CD4-positive, alpha-beta T cell (primary cell): ENCODE measurements at regions not wholly inside any gene's neighbourhood (a gene's known extent, or its start where the extent isn't known, plus 50 kb on each side); places are given as distances from the start of the nearest gene placed in this dataset.

Source experiments
- ATAC-seq: fragments of 200-7000 bp; cut with Tn5 transposase; one replicate; pipeline ENCODE4 v1.10.0; 2022; ENCODE audit warnings: mild to moderate bottlenecking; ENCODE audit not compliant: poor library complexity
- CTCF ChIA-PET: fragments of 350-600 bp; sonication (Branson Sonifier 250); formaldehyde crosslinking; loops from one replicate; lab custom pipeline; 2021; ENCODE audit warnings: antibody characterized with exemption, inconsistent platforms; lab: Charles Lee
- POLR2A ChIA-PET: fragments of 350-600 bp; sonication (Branson Sonifier 250); formaldehyde crosslinking; loops from one replicate; lab custom pipeline; 2021; ENCODE audit warnings: antibody characterized with exemption, inconsistent platforms; lab: Charles Lee
- DNase-seq, 14 experiments: peaks; one replicate each; pipeline ENCODE4 v3.0.0-alpha.2; 2013 to 2020; ENCODE audit warnings: mixed read lengths in 2 of 14
- H3K27ac ChIP-seq, 2 donors: one replicate each; pipeline versions ENCODE4 v1.5.1 to v1.7.0; 2013; ENCODE audit warnings: low read length in 2 of 2, low read depth in 1 of 2, mild to moderate bottlenecking in 1 of 2
- H3K27me3 ChIP-seq, 2 experiments: 1 replicate in 1 of 2; 2 replicates in 1 of 2; pipeline versions ENCODE4 v1.6.1 to v1.7.0; 2013; ENCODE audit warnings: low read length in 2 of 2, control low read depth in 1 of 2, mild to moderate bottlenecking in 1 of 2, moderate library complexity in 1 of 2; ENCODE audit not compliant: insufficient read depth in 2 of 2, control insufficient read depth in 1 of 2
- H3K36me3 ChIP-seq: one replicate; pipeline ENCODE4 v1.6.1; 2013; ENCODE audit warnings: low read length, control low read depth; ENCODE audit not compliant: insufficient read depth
- H3K4me1 ChIP-seq: one replicate; pipeline ENCODE4 v1.6.1; 2013; ENCODE audit warnings: low read length, control low read depth; ENCODE audit not compliant: insufficient read depth
- H3K4me3 ChIP-seq: one replicate; pipeline ENCODE4 v1.5.1; 2013; ENCODE audit warnings: mild to moderate bottlenecking, low read length, moderate library complexity
- H3K9me3 ChIP-seq, 2 experiments: 1 replicate in 1 of 2; 2 replicates in 1 of 2; pipeline versions ENCODE4 v1.6.1 to v1.7.0; 2013; ENCODE audit warnings: low read length in 2 of 2, mild to moderate bottlenecking in 2 of 2, control low read depth in 1 of 2, moderate library complexity in 1 of 2; ENCODE audit not compliant: control insufficient read depth in 1 of 2, insufficient read depth in 1 of 2
- H3K27ac Mint-ChIP-seq: one replicate; pipeline ENCODE4 v1.8.0; 2020; ENCODE audit warnings: mixed read lengths
- H3K27me3 Mint-ChIP-seq: one replicate; pipeline ENCODE4 v1.8.0; 2021; ENCODE audit warnings: mixed read lengths
- H3K36me3 Mint-ChIP-seq: one replicate; pipeline ENCODE4 v1.8.0; 2021; ENCODE audit warnings: low read depth, mixed read lengths
- H3K4me1 Mint-ChIP-seq: one replicate; pipeline ENCODE4 v1.8.0; 2021; ENCODE audit warnings: low read depth, mixed read lengths
- H3K4me3 Mint-ChIP-seq: one replicate; pipeline ENCODE4 v1.8.0; 2020; ENCODE audit warnings: mild to moderate bottlenecking, mixed read lengths
- H3K9me3 Mint-ChIP-seq: one replicate; pipeline ENCODE4 v1.8.0; 2020; ENCODE audit warnings: mixed read lengths
- CTCF ChIP-seq: fragments of 200-600 bp; IDR thresholded peaks from one replicate; pipeline ENCODE4 v1.8.0; 2022; ENCODE audit warnings: antibody characterized with exemption, mild to moderate bottlenecking
- intact Hi-C, 2 experiments: fragments of 100-400 bp; cut with DNase I in 1 of 2; cut with micrococcal nuclease in 1 of 2; formaldehyde crosslinking; loops; one replicate each; pipeline versions ENCODE4 v1.15.1 to v1.9.0; 2023 to 2025; cut with DNase I, micrococcal nuclease

GRCh38 chr3:68290333-68290732, 635.9 kb upstream of the SUCLG2 start:
- ATAC-seq, result no peak
- intact Hi-C loops, result no loop called here

GRCh38 chr3:68288085-68288484, 633.7 kb upstream of the SUCLG2 start:
- DNase-seq (no peak), ATAC-seq (no peak)
- no peaks in the 10 kb centered on the region for H3K36me3 ChIP-seq
- H3K9me3 ChIP-seq, result no peaks in the 10 kb centered on the region
- no peaks in the 10 kb centered on the region for H3K4me1 ChIP-seq
- intact Hi-C loops, result no loop called here
- Mint-ChIP-seq H3K4me1 (no peaks in the 10 kb centered on the region), H3K27me3 (no peaks in the 10 kb centered on the region), H3K36me3 (no peaks in the 10 kb centered on the region), H3K27ac (no peak overlapping the region), H3K4me3 (no peak overlapping the region), H3K9me3 (no peaks in the 10 kb centered on the region)
- TF ChIP-seq CTCF, result no peak
- POLR2A ChIA-PET, result no interaction called here
- no peaks in the 10 kb centered on the region for H3K27me3 ChIP-seq
- H3K27ac ChIP-seq, result no peak overlapping the region
- no peak overlapping the region for H3K4me3 ChIP-seq
- CTCF ChIA-PET, result no interaction called here

More at GRCh38 chr3:68290333-68290732, 635.9 kb upstream of the SUCLG2 start:
- Mint-ChIP-seq H3K4me3 (no peak overlapping the region), H3K27ac (no peak overlapping the region), H3K9me3 (no peaks in the 10 kb centered on the region), H3K36me3 (no peaks in the 10 kb centered on the region), H3K4me1 (no peaks in the 10 kb centered on the region), H3K27me3 (no peaks in the 10 kb centered on the region)
- no peak for DNase-seq
- no peak for TF ChIP-seq CTCF
- H3K9me3 ChIP-seq, result no peaks in the 10 kb centered on the region
- no peak overlapping the region for H3K27ac ChIP-seq
- H3K4me1 ChIP-seq, result no peaks in the 10 kb centered on the region
- CTCF ChIA-PET, result interaction anchor here (0.5 kb wide), 1 partner anchor 9 kb away, joined by 3 read pairs; no protein-coding TSS in a partner anchor
- POLR2A ChIA-PET, result no interaction called here
- no peaks in the 10 kb centered on the region for H3K36me3 ChIP-seq
- H3K4me3 ChIP-seq, result no peak overlapping the region
- H3K27me3 ChIP-seq, result no peaks in the 10 kb centered on the region

- Histone ChIP-seq H3K27me3 (no peaks in the 10 kb centered on the region), H3K27ac (no peak overlapping the region), H3K4me3 (no peak overlapping the region), H3K9me3 (no peaks in the 10 kb centered on the region), H3K36me3 (no peaks in the 10 kb centered on the region), H3K4me1 (no peaks in the 10 kb centered on the region)
- Mint-ChIP-seq H3K27ac (no peak overlapping the region), H3K4me1 (no peaks in the 10 kb centered on the region), H3K36me3 (no peaks in the 10 kb centered on the region), H3K27me3 (no peaks in the 10 kb centered on the region), H3K9me3 (no peaks in the 10 kb centered on the region), H3K4me3 (no peak overlapping the region)
- ChIA-PET CTCF (no interaction called here), POLR2A (no interaction called here)
- DNase-seq, result no peak
- no peak for ATAC-seq
- TF ChIP-seq CTCF, result no peak
- intact Hi-C loops, result no loop called here
These were observed 632.7 kb upstream of the SUCLG2 start for GRCh38 chr3:68287101-68287500.
